Epithelial cell of proximal tubule (primary cell): ENCODE measurements at regions not wholly inside any gene's neighbourhood (a gene's known extent, or its start where the extent isn't known, plus 50 kb on each side); places are given as distances from the start of the nearest gene placed in this dataset.

Experiments
- DNase-seq: peaks from one replicate; pipeline ENCODE4 v3.0.0-alpha.2; 2011; ENCODE audit warnings: low read depth
- H3K4me3 ChIP-seq: 2 replicates; pipeline ENCODE4 v1.5.1; 2011; ENCODE audit warnings: low read depth, mild to moderate bottlenecking, low read length
- CTCF ChIP-seq: conservative IDR thresholded peaks from 2 replicates; pipeline ENCODE4 v1.5.1; 2012; ENCODE audit warnings: low read depth, mild to moderate bottlenecking, low read length

GRCh38 chr3:3499012-3499562, 300.1 kb upstream of the LRRN1 start:
- H3K4me3 ChIP-seq, result no peak overlapping the region
- DNase-seq, result no peak
- no peak for TF ChIP-seq CTCF

- no peak for DNase-seq
- no peak for TF ChIP-seq CTCF
- no peak overlapping the region for H3K4me3 ChIP-seq
Observed at GRCh38 chr3:3495611-3496010, 303.6 kb upstream of the LRRN1 start.

GRCh38 chr3:3476669-3477068, 297.2 kb upstream of the CRBN start:
- DNase-seq, result no peak
- no peak overlapping the region for H3K4me3 ChIP-seq
- TF ChIP-seq CTCF, result no peak

- no peak overlapping the region for H3K4me3 ChIP-seq
- no peak for DNase-seq
- no peak for TF ChIP-seq CTCF
Observed at GRCh38 chr3:3468596-3468995, 289.1 kb upstream of the CRBN start.

- no peak for TF ChIP-seq CTCF
- H3K4me3 ChIP-seq, result no peak overlapping the region
- no peak for DNase-seq
Observed at GRCh38 chr3:3464131-3464530, 284.6 kb upstream of the CRBN start.

- TF ChIP-seq CTCF, result no peak
- no peak overlapping the region for H3K4me3 ChIP-seq
- no peak for DNase-seq
Observed at GRCh38 chr3:3461317-3461716, 281.8 kb upstream of the CRBN start.

GRCh38 chr3:3448468-3448867, 269.0 kb upstream of the CRBN start:
- no peak for DNase-seq
- no peak for TF ChIP-seq CTCF
- H3K4me3 ChIP-seq, result no peak overlapping the region
